Activated gamma-delta T cell treated with Interleukin-2 at 50 U/mL for 16 hours (primary cell): ENCODE measurements at regions not wholly inside any gene's neighbourhood (a gene's known extent, or its start where the extent isn't known, plus 50 kb on each side); places are given as distances from the start of the nearest gene placed in this dataset.
"Not testable (repeated sequence)": the region's sequence is repeated elsewhere in the genome, so short reads cannot be mapped to it uniquely, and the experiment has no call there.

Experiments used
- DNase-seq: peaks from one replicate; pipeline ENCODE4 v3.0.0-alpha.2; 2020

DNA sequence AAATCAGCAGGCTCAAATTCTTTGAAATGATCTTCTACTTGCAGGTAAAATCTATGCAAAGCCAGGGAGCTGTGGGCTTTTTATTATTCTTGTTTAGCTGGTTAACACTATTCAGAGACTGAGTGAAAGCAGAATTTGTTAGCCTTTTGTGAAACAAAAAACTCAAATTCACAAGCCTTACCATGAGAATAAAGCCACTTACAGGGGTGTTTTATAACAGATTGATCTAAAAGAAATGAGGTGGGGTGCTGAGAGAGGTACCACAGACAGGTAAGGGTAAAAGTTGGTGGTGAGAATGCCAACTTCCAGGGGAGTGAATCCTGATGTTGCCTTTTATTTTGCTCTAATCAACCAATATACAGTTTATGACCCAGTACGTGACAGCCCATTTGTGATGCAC lies 1585.6 kb downstream of the EFNA5 start:
- no peak for DNase-seq

DNA sequence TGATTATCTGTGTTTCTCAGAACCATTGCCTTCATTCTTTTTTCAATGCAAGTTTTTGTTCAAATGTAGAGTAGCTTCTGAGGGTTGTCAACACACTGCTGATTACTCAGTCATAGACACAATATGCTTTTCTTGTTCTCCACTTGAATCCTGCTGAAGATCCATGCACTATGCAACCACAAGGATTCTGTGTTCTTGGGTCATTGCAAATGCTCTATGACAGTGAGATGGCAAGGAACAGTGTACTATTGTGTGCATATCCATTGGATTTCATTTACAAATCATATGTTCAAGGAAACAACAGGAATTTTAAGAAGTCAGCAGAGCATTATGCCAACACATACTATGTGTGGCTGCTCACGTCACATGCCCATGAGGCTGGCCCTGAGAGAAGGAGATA lies 1590.2 kb downstream of the EFNA5 start:
- DNase-seq: no peak

GRCh38 chr5:106076655-106077054 lies 1594.1 kb downstream of the EFNA5 start:
- no peak for DNase-seq

DNA sequence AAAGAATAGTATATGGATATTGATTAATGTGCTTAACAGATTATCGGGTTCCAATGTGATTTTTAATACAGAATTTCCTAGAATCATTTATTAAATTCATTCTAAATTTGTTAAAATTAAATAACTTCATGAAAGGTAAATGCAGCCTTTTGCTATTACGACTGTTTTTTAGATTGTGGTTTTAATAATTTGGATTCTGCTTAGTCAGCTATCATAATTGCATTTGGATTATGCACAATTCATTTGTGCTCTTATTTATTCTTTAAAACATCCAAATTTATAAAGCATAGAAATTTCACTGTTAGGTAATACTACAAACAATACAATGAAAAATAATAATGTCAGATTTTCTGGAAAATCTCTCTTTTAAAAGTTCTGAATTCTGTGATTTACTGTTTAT lies 1598.5 kb downstream of the EFNA5 start:
- no peak for DNase-seq

GRCh38 chr5:106047341-106047740 lies 1623.4 kb downstream of the EFNA5 start:
- no peak for DNase-seq

GRCh38 chr5:106032069-106032468 lies 1638.7 kb downstream of the EFNA5 start:
- not testable (repeated sequence) for DNase-seq

DNA sequence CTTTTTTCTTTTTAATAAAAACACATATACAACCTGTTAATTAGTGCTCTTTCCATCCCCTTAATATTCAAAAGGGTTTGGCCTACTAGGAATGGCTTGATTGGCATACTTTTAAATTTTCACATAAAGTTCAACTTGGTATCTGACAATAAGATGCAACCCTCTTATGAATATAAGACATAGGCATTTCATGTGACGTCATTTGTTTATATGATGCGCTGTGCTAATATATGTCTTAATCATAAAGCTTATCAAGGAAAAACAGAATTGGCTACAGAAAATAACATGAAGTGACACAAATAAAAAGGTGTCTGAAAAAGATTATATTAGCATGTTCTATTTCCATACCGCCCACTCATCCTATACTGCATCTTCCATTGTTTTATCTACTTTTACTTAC lies 1642.4 kb downstream of the EFNA5 start:
- no peak for DNase-seq

GRCh38 chr5:106020894-106021293 lies 1649.8 kb downstream of the EFNA5 start:
- DNase-seq: no peak

- no peak for DNase-seq
Measured at GRCh38 chr5:106019261-106019660, 1651.5 kb downstream of the EFNA5 start.

DNA sequence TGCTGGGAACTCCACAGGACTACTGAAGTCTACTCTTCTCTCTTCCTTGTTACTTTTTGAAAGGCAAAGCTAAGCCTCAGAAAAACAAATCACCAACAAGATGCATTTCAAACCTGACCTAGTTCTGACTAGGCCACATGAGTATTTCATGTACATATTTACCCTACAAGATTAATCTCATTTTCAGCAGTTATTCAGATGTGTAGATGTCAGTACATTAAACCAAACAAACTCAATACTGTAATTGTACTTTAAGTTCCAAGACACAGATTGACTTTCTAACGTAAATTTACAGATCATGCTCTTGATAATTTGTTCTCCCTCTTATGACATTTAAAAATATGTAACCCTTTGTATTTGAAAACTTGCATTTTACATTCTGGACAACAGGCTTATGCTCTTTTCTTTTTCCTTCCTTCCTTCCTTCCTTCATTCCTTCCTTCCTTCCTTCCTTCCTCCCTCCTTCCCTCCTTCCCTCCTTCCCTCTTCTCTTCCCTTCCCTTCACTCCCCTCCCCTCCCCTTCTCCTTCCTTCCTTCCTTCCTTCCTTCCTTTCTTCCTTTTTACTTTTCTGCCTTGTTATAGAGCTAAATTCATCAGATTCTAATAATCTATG lies 1653.4 kb downstream of the EFNA5 start:
- no peak for DNase-seq

GRCh38 chr5:106014262-106014661 lies 1656.5 kb downstream of the EFNA5 start:
- no peak for DNase-seq

GRCh38 chr5:106006242-106006641 lies 1664.5 kb downstream of the EFNA5 start:
- DNase-seq: no peak

GRCh38 chr5:105998991-105999390 lies 1671.7 kb downstream of the EFNA5 start:
- DNase-seq: not testable (repeated sequence)

DNA sequence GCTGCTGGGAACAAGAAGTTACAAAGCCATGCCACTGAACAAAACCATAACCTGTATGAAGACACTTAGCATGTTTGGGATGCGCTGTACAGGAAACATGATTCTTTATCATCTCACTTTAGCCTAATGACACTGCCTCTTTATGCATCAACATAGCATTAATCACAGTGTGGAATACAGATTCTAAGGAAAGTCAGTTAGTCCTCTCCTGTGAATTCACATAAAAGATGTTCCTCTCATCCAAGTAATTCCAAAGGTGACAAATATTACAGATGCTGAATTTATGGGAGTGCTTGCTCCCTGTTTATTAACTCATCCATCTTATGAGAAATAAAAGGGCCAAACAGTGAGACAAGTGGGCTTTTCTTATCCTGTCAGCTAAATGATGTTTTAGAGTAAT lies 1677.7 kb downstream of the EFNA5 start:
- no peak for DNase-seq

- DNase-seq: no peak
Measured at GRCh38 chr5:105982526-105982925, 1688.2 kb downstream of the EFNA5 start.

- no peak for DNase-seq
Measured at GRCh38 chr5:105978011-105978410, 1692.7 kb downstream of the EFNA5 start.

GRCh38 chr5:105977163-105977562 lies 1693.6 kb downstream of the EFNA5 start:
- DNase-seq: no peak

- DNase-seq: no peak
Measured at GRCh38 chr5:105970919-105971318, 1699.8 kb downstream of the EFNA5 start.

GRCh38 chr5:105968981-105969380 lies 1701.8 kb downstream of the EFNA5 start:
- no peak for DNase-seq

- no peak for DNase-seq
Measured at GRCh38 chr5:105963696-105964255, 1707.0 kb downstream of the EFNA5 start.

- no peak for DNase-seq
Measured at GRCh38 chr5:105961572-105961971, 1709.2 kb downstream of the EFNA5 start.

- no peak for DNase-seq
Measured at GRCh38 chr5:105956456-105957196, 1714.1 kb downstream of the EFNA5 start.

DNA sequence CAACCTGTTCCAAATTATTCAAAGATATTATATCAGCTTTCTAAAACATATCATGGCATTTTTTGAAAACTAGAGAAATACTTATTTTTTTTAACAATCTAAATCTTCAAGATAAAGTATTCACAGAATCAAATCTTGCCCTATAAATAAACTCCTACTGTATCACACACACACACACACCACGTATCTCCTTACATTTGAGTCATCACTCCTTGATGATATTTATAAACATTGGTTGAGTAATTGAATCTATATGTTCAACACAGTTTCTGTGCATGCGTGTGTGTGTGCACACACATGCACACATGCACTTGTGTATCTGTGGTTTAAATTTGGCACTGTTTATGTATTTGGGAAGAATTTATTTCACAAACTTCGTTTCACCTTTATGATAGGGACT lies 1716.4 kb downstream of the EFNA5 start:
- no peak for DNase-seq

- DNase-seq: no peak
Measured at GRCh38 chr5:105953616-105954015, 1717.1 kb downstream of the EFNA5 start.

GRCh38 chr5:105952875-105953274 lies 1717.9 kb downstream of the EFNA5 start:
- no peak for DNase-seq
